ENCODE measurements at regions not wholly inside any gene's neighbourhood (a gene's known extent, or its start where the extent isn't known, plus 50 kb on each side); places are given as distances from the start of the nearest gene placed in this dataset.

DNA sequence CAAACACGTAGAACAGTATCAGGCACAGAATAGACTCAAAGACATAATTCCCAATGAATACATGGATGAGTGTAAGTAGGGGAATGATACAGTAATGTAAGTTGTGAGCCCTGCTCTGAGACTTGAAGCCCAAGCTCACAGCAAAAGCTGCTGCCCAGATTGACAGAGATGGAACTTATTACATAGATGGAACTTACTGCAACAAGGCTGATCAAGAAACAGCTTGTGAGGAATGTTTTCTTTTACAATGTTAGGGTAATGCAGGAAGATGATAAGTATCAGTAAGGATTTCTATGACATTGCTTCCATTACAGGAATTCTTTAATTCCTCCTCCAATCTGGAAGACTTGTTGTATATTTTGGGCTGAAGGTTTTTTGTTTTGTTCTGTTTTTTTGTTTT, 278.4 kb downstream of the IL15 start:
- TF ChIP-seq, protein P1, sequence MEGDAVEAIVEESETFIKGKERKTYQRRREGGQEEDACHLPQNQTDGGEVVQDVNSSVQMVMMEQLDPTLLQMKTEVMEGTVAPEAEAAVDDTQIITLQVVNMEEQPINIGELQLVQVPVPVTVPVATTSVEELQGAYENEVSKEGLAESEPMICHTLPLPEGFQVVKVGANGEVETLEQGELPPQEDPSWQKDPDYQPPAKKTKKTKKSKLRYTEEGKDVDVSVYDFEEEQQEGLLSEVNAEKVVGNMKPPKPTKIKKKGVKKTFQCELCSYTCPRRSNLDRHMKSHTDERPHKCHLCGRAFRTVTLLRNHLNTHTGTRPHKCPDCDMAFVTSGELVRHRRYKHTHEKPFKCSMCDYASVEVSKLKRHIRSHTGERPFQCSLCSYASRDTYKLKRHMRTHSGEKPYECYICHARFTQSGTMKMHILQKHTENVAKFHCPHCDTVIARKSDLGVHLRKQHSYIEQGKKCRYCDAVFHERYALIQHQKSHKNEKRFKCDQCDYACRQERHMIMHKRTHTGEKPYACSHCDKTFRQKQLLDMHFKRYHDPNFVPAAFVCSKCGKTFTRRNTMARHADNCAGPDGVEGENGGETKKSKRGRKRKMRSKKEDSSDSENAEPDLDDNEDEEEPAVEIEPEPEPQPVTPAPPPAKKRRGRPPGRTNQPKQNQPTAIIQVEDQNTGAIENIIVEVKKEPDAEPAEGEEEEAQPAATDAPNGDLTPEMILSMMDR (IDR thresholded peaks at IDR 0.05; ENCODE audit: poor library complexity, severe bottlenecking) = no peak
- TF ChIP-seq POLR2AphosphoS5 (IDR thresholded peaks at IDR 0.05) (no peak), EP300 (conservative IDR thresholded peaks at IDR 0.05; ENCODE audit: poor library complexity, severe bottlenecking) (no peak), TAF1 (IDR thresholded peaks at IDR 0.05; ENCODE audit: low read depth) (no peak), EZH2 (IDR thresholded peaks at IDR 0.05; ENCODE audit: borderline replicate concordance, insufficient read depth, low read length, poor library complexity, severe bottlenecking) (no peak), SMC3 (conservative IDR thresholded peaks at IDR 0.05; ENCODE audit: poor library complexity) (no peak)
- TF ChIP-seq, protein P2, sequence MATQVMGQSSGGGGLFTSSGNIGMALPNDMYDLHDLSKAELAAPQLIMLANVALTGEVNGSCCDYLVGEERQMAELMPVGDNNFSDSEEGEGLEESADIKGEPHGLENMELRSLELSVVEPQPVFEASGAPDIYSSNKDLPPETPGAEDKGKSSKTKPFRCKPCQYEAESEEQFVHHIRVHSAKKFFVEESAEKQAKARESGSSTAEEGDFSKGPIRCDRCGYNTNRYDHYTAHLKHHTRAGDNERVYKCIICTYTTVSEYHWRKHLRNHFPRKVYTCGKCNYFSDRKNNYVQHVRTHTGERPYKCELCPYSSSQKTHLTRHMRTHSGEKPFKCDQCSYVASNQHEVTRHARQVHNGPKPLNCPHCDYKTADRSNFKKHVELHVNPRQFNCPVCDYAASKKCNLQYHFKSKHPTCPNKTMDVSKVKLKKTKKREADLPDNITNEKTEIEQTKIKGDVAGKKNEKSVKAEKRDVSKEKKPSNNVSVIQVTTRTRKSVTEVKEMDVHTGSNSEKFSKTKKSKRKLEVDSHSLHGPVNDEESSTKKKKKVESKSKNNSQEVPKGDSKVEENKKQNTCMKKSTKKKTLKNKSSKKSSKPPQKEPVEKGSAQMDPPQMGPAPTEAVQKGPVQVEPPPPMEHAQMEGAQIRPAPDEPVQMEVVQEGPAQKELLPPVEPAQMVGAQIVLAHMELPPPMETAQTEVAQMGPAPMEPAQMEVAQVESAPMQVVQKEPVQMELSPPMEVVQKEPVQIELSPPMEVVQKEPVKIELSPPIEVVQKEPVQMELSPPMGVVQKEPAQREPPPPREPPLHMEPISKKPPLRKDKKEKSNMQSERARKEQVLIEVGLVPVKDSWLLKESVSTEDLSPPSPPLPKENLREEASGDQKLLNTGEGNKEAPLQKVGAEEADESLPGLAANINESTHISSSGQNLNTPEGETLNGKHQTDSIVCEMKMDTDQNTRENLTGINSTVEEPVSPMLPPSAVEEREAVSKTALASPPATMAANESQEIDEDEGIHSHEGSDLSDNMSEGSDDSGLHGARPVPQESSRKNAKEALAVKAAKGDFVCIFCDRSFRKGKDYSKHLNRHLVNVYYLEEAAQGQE (IDR thresholded peaks at IDR 0.05; ENCODE audit: borderline replicate concordance) = no peak

Data from neural cell (in vitro differentiated cells).